Suprapubic skin (tissue), 4 donors: ENCODE measurements at regions not wholly inside any gene's neighbourhood (a gene's known extent, or its start where the extent isn't known, plus 50 kb on each side); places are given as distances from the start of the nearest gene placed in this dataset.

Experiments
- DNase-seq, 2 donors: peaks; one replicate each; pipeline ENCODE4 v3.0.0-alpha.2; 2019; ENCODE audit warnings: low spot score in 2 of 2
- H3K27ac ChIP-seq: fragments of 200-600 bp; sonication (generic); one replicate; pipeline ENCODE4 v1.5.1; 2019
- H3K27me3 ChIP-seq: fragments of 200-600 bp; sonication (generic); one replicate; pipeline ENCODE4 v1.5.1; 2019
- H3K36me3 ChIP-seq: fragments of 200-600 bp; sonication (generic); one replicate; pipeline ENCODE4 v1.5.1; 2019
- H3K4me1 ChIP-seq: fragments of 200-600 bp; sonication (generic); one replicate; pipeline ENCODE4 v1.5.1; 2019
- H3K4me3 ChIP-seq: fragments of 200-600 bp; sonication (generic); one replicate; pipeline ENCODE4 v1.5.1; 2019; ENCODE audit warnings: mild to moderate bottlenecking
- H3K9me3 ChIP-seq: fragments of 200-600 bp; sonication (generic); one replicate; pipeline ENCODE4 v1.5.1; 2019
- CTCF ChIP-seq, 2 donors: fragments of 200-600 bp in 1 of 2; fragments of 450-650 bp in 1 of 2; sonication (generic) in 1 of 2; IDR thresholded peaks; one replicate each; pipeline ENCODE4 v1.5.1; 2016 to 2019; ENCODE audit warnings: antibody characterized with exemption in 2 of 2, mild to moderate bottlenecking in 1 of 2, moderate library complexity in 1 of 2
- EP300 ChIP-seq: sonication (generic); formaldehyde crosslinking; IDR thresholded peaks from one replicate; pipeline ENCODE4 v1.6.1; 2017; ENCODE audit warnings: antibody characterized with exemption
- POLR2A ChIP-seq, 2 donors: fragments of 450-650 bp; IDR thresholded peaks; one replicate each; pipeline ENCODE4 v1.6.1; 2017; ENCODE audit warnings: antibody characterized with exemption in 2 of 2, mild to moderate bottlenecking in 2 of 2, moderate library complexity in 2 of 2
- POLR2AphosphoS5 ChIP-seq, 3 donors: sonication (generic); formaldehyde crosslinking; IDR thresholded peaks; one replicate each; pipeline ENCODE4 v1.6.1; 2017; ENCODE audit warnings: antibody characterized with exemption in 3 of 3
- WGBS: methylation state at CpG from one replicate; pipeline ENCODE4 v1.1.5; 2018; 5-methylcytosine and 5-hydroxymethylcytosine counted together

DNA sequence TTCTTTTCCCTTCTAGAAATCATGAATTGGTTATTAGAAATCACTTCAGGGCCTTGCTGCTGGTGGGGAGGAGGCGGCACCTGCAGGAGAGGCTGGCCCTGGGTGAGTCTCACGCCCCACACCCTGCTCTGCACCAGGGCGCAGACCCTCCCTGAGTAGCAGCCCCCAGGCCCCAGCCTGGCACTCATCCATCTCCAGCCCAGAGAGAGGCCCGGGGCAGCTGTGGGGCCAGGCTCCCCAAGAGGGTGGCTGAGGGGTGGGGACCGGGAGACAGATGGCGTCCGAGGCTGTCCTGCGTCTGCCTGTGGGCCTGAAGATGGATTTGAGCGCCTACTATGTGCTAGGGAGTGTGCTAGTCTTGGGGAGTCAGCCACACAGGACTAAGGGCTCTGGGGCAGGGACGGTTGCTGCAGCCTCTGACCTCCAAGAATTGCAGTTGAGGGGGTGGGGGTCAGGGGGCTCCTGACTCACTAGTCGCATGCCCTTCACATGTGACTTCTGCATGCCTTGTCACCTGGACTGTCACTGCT lies 59.6 kb upstream of the GATA5 start:
- Histone ChIP-seq H3K4me1 (peaks cover 9% of the 10 kb centered on the region), H3K4me3 (no peak overlapping the region), H3K9me3 (no peaks in the 10 kb centered on the region), H3K27me3 (peaks cover 88% of the 10 kb centered on the region), H3K36me3 (no peaks in the 10 kb centered on the region), H3K27ac (no peak overlapping the region)
- DNase-seq, result no peak
- 70% methylated on average over 2 of the region's 11 CpGs for WGBS
- TF ChIP-seq POLR2AphosphoS5 (IDR thresholded peaks at IDR 0.05) (no peak), EP300 (no peak), POLR2A (IDR thresholded peaks at IDR 0.05) (no peak), CTCF (IDR thresholded peaks at IDR 0.05) (no peak)

- peaks cover 88% of the 10 kb centered on the region for H3K27me3 ChIP-seq
- WGBS, result no CpG with 5 or more reads among the region's 12 CpGs
These were observed 60.2 kb upstream of the GATA5 start for GRCh38 chr20:62535964-62536363.

GRCh38 chr20:62536871-62537401 lies 61.1 kb upstream of the GATA5 start:
- no peak overlapping the region for H3K27ac ChIP-seq
- TF ChIP-seq EP300, result no peak
- no peak for TF ChIP-seq CTCF (IDR thresholded peaks at IDR 0.05)
- no peak for TF ChIP-seq POLR2A (IDR thresholded peaks at IDR 0.05)
- TF ChIP-seq POLR2AphosphoS5 (IDR thresholded peaks at IDR 0.05), result no peak
- no peak for DNase-seq
- 85% methylated on average over 5 of the region's 16 CpGs for WGBS
- H3K9me3 ChIP-seq, result no peaks in the 10 kb centered on the region
- no peak overlapping the region for H3K4me3 ChIP-seq
- H3K27me3 ChIP-seq, result peaks cover 89% of the 10 kb centered on the region
- H3K4me1 ChIP-seq, result peaks cover 9% of the 10 kb centered on the region
- no peaks in the 10 kb centered on the region for H3K36me3 ChIP-seq

More at GRCh38 chr20:62535964-62536363, 60.2 kb upstream of the GATA5 start:
- Histone ChIP-seq H3K27ac (no peak overlapping the region), H3K36me3 (no peaks in the 10 kb centered on the region), H3K4me3 (no peak overlapping the region), H3K9me3 (no peaks in the 10 kb centered on the region), H3K4me1 (peaks cover 9% of the 10 kb centered on the region)
- DNase-seq, result no peak
- TF ChIP-seq POLR2AphosphoS5 (IDR thresholded peaks at IDR 0.05), result no peak
- no peak for TF ChIP-seq POLR2A (IDR thresholded peaks at IDR 0.05)
- TF ChIP-seq CTCF (IDR thresholded peaks at IDR 0.05), result no peak

DNA sequence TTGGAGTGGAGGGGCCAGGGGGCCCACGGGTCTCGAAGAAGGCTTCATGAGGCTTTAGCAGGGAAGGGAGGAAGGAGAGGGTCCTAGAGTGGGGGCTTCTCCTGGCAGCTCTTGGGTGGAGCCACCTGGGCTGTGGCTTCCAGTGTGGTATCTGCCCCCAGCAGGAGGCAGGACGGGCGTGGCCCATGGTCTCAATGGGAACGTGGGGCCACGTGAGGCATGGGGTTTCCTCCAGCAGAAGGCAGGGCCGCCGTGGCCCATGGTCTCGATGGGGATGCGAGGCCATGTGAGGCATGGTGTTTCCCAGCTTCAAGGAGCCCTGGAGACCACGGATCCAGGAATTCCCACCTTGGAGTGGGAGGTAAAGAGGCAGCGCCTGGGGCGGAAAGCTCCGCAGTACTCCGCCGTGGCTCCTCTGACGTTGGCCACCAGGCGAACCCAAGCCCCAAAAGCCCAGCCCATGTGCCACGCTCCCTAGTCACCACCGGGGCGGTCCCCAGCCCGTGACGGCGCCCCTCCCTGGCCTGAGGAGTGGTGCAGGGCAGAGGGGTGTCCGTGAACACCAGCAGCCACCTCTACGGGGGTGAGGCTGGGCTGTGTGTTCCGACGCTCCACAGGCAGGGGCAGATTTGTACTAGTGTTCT lies 62.0 kb upstream of the GATA5 start:
- peaks cover 9% of the 10 kb centered on the region for H3K4me1 ChIP-seq
- no peak for DNase-seq
- no peaks in the 10 kb centered on the region for H3K36me3 ChIP-seq
- H3K27me3 ChIP-seq, result peaks cover 89% of the 10 kb centered on the region
- no peak for TF ChIP-seq CTCF (IDR thresholded peaks at IDR 0.05)
- TF ChIP-seq POLR2A (IDR thresholded peaks at IDR 0.05), result no peak
- TF ChIP-seq EP300, result no peak
- TF ChIP-seq POLR2AphosphoS5 (IDR thresholded peaks at IDR 0.05), result no peak
- no peak overlapping the region for H3K4me3 ChIP-seq
- no peak overlapping the region for H3K27ac ChIP-seq
- 91% methylated on average over 7 of the region's 28 CpGs for WGBS
- no peaks in the 10 kb centered on the region for H3K9me3 ChIP-seq

- no peak for DNase-seq
- peaks cover 80% of the 10 kb centered on the region for H3K27me3 ChIP-seq
- no peaks in the 10 kb centered on the region for H3K36me3 ChIP-seq
- H3K27ac ChIP-seq, result no peak overlapping the region
- TF ChIP-seq EP300 (no peak), POLR2AphosphoS5 (IDR thresholded peaks at IDR 0.05) (no peak), POLR2A (IDR thresholded peaks at IDR 0.05) (no peak), CTCF (IDR thresholded peaks at IDR 0.05) (no peak)
- WGBS, result 17% methylated on average over 9 of the region's 25 CpGs
- peaks cover 9% of the 10 kb centered on the region for H3K4me1 ChIP-seq
- H3K4me3 ChIP-seq, result no peak overlapping the region
- no peaks in the 10 kb centered on the region for H3K9me3 ChIP-seq
These were observed 63.6 kb upstream of the GATA5 start for GRCh38 chr20:62539198-62540045.
